ENCODE measurements at regions not wholly inside any gene's neighbourhood (a gene's known extent, or its start where the extent isn't known, plus 50 kb on each side); places are given as distances from the start of the nearest gene placed in this dataset.

- peak; percentile 67 for DNase-seq (ENCODE audit: low read depth)
Measured at GRCh38 chr10:46228563-46229071, 58.2 kb upstream of the ANTXRL start.

- DNase-seq (ENCODE audit: low read depth): no peak
Measured at GRCh38 chr10:46229144-46229563, 57.6 kb upstream of the ANTXRL start.

- no peak for DNase-seq (ENCODE audit: low read depth)
Measured at GRCh38 chr10:46230615-46231014, 56.2 kb upstream of the ANTXRL start.

- no peak for DNase-seq (ENCODE audit: low read depth)
Measured at GRCh38 chr10:46231087-46231486, 55.7 kb upstream of the ANTXRL start.

GRCh38 chr10:46232084-46232483, 54.7 kb upstream of the ANTXRL start:
- DNase-seq (ENCODE audit: low read depth): no peak

GRCh38 chr10:46232666-46233065, 54.1 kb upstream of the ANTXRL start:
- DNase-seq (ENCODE audit: low read depth): no peak

- DNase-seq (ENCODE audit: low read depth): no peak
Measured at GRCh38 chr10:46233181-46233580, 53.6 kb upstream of the ANTXRL start.

- DNase-seq (ENCODE audit: low read depth): no peak
Measured at GRCh38 chr10:46234026-46234425, 52.8 kb upstream of the ANTXRL start.

- DNase-seq (ENCODE audit: low read depth): no peak
Measured at GRCh38 chr10:46234431-46235060, 52.3 kb upstream of the ANTXRL start.

- no peak for DNase-seq (ENCODE audit: low read depth)
Measured at GRCh38 chr10:46235705-46236545, 50.9 kb upstream of the ANTXRL start.

- no peak for DNase-seq (ENCODE audit: low read depth)
Measured at GRCh38 chr10:46236546-46236887, 50.3 kb upstream of the ANTXRL start.

- DNase-seq (ENCODE audit: low read depth): no peak
Measured at GRCh38 chr10:46236941-46237681, 49.7 kb upstream of the ANTXRL start.
